Heart right ventricle (tissue), 16 donors: ENCODE measurements at regions not wholly inside any gene's neighbourhood (a gene's known extent, or its start where the extent isn't known, plus 50 kb on each side); places are given as distances from the start of the nearest gene placed in this dataset.

Experiments used
- ATAC-seq, 8 donors: fragments of 200-7000 bp; cut with Tn5 transposase; one replicate each; pipeline ENCODE4 v1.9.1; 2020; ENCODE audit warnings: mild to moderate bottlenecking in 8 of 8, moderate library complexity in 8 of 8, moderate number of reproducible peaks in 1 of 8
- DNase-seq, 2 donors: peaks; one replicate each; pipeline ENCODE4 v3.0.0-alpha.2; 2020
- H3K27ac ChIP-seq, 10 donors: fragments of 200-600 bp; sonication (generic) in 2 of 10; one replicate each; pipeline versions ENCODE4 v1.5.0 to v1.8.0; 2020 to 2022; ENCODE audit warnings: mild to moderate bottlenecking in 3 of 10
- H3K27me3 ChIP-seq, 7 donors: fragments of 200-600 bp; one replicate each; pipeline ENCODE4 v1.8.0; 2021 to 2022; ENCODE audit warnings: mild to moderate bottlenecking in 2 of 7
- H3K36me3 ChIP-seq, 9 donors: fragments of 200-600 bp; sonication (generic) in 1 of 9; one replicate each; pipeline versions ENCODE4 v1.5.0 to v1.8.0; 2020 to 2022; ENCODE audit warnings: mild to moderate bottlenecking in 2 of 9
- H3K4me1 ChIP-seq, 9 donors: fragments of 200-600 bp; sonication (generic) in 1 of 9; one replicate each; pipeline versions ENCODE4 v1.5.0 to v1.8.0; 2020 to 2022; ENCODE audit warnings: mild to moderate bottlenecking in 4 of 9
- H3K4me3 ChIP-seq, 10 donors: fragments of 200-600 bp; sonication (generic) in 2 of 10; one replicate each; pipeline versions ENCODE4 v1.5.0 to v1.8.0; 2020 to 2022; ENCODE audit warnings: mild to moderate bottlenecking in 7 of 10, moderate library complexity in 2 of 10
- H3K9me3 ChIP-seq, 11 donors: fragments of 200-600 bp in 10 of 11; sonication (generic) in 2 of 11; one replicate each; pipeline versions ENCODE4 v1.5.0 to v1.8.0; 2013 to 2022; ENCODE audit warnings: mild to moderate bottlenecking in 2 of 11, control low read depth in 1 of 11, moderate library complexity in 1 of 11
- WGBS, 2 donors: extraction: QIAGEN DNeasy Blood & Tissue Kit; methylation state at CpG; one replicate each; pipeline ENCODE4 v1.1.7; 2013; ENCODE audit warnings: inconsistent platforms in 1 of 2; 5-methylcytosine and 5-hydroxymethylcytosine counted together
- intact Hi-C, 10 donors: fragments of 100-400 bp; cut with DNase I; formaldehyde crosslinking; loops; one replicate each; pipeline versions ENCODE4 v1.11.1 to v1.14.2; 2022
- TF ChIP-seq, protein P1 (sequence below), 9 donors: fragments of 200-600 bp; sonication (generic) in 2 of 9; IDR thresholded peaks; one replicate each; pipeline versions ENCODE4 v1.5.0 to v1.8.0; 2021 to 2022; ENCODE audit warnings: antibody characterized with exemption in 9 of 9, mild to moderate bottlenecking in 5 of 9, moderate library complexity in 1 of 9
- donor health status: Arrhythmogenic right ventricular cardiomyopathy.
- donor health status: ischemic (EF 13 %, LVEDD 7.1; RV severe dilation, severe dysfunction).
- donor health status: healthy with polysubstance abuse.
- donor health status: DM: no; HTN: yes; CAD: no.
- donor health status: DM: no; HTN: no; CAD: no.
- donor health status: ischemic (EF 25% LVEDD 6.9; RV normal size, moderate dysfunction).
- donor health status: ischemic (EF 25% LVEDD 5.7; RV mildly dilated, moderate dysfunction).
- donor health status: healthy.
- donor health status: DM: yes; HTN: yes; CAD: no.
- donor health status: Ischemic cardiomyopathy.
- donor health status: ischemic (EF 35%, LVEDD 5.7; RV mildly dilated, moderate dysfunction).
- donor health status: nonischemic (EF 11% LVEDD 7.7; RV severe dilation, severe dysfunction).
- donor health status: DM: yes; HTN: yes; CAD: no.
- donor health status: PGD.
- donor health status: ischemic (EF 29% LVEDD 5.4; RV normal size, mild dysfunction).
- donor health status: nonischemic (EF 23%, LVEDD 6.1; RV moderate dilation, normal function).

DNA sequence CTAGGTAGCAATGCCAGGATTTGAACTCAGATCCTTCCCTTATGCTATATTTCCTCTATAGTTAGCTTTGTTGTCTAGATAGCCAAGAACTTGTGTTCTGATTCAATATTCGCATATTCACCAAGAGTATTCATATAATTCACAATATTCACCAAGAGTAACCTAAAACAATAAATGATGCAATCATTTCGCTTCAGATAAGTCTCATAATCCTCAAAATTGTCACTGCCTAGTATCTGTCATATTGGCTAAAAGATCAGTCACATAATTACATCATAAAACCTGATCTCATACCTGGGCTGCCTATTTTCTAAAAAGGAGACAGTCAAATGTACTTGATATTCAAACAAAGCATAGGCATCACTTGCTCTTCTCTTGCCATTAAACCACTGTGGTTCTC, 199.7 kb upstream of the CPEB2 start:
- no peaks in the 10 kb centered on the region for H3K36me3 ChIP-seq
- DNase-seq (no peak), ATAC-seq (no peak)
- TF ChIP-seq, protein P1, sequence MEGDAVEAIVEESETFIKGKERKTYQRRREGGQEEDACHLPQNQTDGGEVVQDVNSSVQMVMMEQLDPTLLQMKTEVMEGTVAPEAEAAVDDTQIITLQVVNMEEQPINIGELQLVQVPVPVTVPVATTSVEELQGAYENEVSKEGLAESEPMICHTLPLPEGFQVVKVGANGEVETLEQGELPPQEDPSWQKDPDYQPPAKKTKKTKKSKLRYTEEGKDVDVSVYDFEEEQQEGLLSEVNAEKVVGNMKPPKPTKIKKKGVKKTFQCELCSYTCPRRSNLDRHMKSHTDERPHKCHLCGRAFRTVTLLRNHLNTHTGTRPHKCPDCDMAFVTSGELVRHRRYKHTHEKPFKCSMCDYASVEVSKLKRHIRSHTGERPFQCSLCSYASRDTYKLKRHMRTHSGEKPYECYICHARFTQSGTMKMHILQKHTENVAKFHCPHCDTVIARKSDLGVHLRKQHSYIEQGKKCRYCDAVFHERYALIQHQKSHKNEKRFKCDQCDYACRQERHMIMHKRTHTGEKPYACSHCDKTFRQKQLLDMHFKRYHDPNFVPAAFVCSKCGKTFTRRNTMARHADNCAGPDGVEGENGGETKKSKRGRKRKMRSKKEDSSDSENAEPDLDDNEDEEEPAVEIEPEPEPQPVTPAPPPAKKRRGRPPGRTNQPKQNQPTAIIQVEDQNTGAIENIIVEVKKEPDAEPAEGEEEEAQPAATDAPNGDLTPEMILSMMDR (IDR thresholded peaks at IDR 0.05): no peak
- H3K27ac ChIP-seq: no peak overlapping the region
- intact Hi-C loops: no loop called here
- H3K27me3 ChIP-seq: no peaks in the 10 kb centered on the region
- H3K4me1 ChIP-seq: no peaks in the 10 kb centered on the region
- peaks cover 0 to 16% (median 3%) of the 10 kb centered on the region in 11 donors for H3K9me3 ChIP-seq
- H3K4me3 ChIP-seq: no peak overlapping the region
- WGBS, 2 donors: 85 to 92% methylated on average over 2 of the region's 2 CpGs

DNA sequence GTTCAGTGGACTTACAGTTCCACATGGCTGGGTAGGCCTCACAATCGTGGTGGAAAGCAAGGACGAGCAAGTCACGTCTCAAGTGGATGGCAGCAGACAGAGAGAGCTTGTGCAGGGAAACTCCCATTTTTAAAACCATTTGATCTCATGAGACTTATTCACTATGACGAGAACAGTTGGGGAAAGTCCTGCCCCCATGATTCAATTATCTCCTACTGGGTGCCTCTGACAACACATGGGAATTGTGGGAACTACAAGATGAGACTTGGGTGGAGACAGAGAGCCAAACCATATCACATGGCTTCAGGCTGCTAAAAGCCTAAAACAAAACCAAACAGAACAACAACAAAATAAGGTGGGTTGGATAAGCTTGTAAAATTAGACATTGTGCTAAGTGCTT, 194.4 kb upstream of the CPEB2 start:
- Histone ChIP-seq H3K27me3 (no peaks in the 10 kb centered on the region), H3K27ac (no peak overlapping the region), H3K9me3 (no peaks in the 10 kb centered on the region), H3K36me3 (no peaks in the 10 kb centered on the region), H3K4me3 (no peak overlapping the region), H3K4me1 (peaks cover 0 to 5% (median 0%) of the 10 kb centered on the region in 9 donors)
- intact Hi-C loops: no loop called here
- TF ChIP-seq, protein P1 (IDR thresholded peaks at IDR 0.05): no peak
- DNase-seq (no peak), ATAC-seq (no peak)
- WGBS, 2 donors: 84 to 92% methylated on average over 4 of the region's 4 CpGs

DNA sequence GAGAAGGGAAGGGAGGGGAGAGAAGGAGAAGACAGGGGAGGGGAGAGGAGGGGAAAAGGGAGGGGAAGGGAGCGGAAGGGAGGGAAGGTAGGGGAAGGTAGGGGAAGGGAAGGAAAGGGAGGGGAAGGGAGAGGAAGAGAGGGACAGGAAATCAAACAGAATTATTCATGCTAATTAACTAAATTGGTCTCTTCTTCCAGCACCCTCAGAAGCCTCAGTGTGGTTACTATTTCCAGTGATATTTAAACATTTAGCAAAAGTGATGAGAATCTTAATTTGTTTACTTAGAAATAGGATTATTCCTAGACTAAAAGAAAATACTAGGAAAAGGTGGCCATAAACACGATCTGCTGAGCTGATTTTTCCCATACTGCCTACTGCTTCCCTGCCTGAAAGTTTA, 193.1 kb upstream of the CPEB2 start:
- no peak for ATAC-seq
- TF ChIP-seq, protein P1 (IDR thresholded peaks at IDR 0.05): no peak
- no peak for DNase-seq
- Histone ChIP-seq H3K36me3 (no peaks in the 10 kb centered on the region), H3K27ac (no peak overlapping the region), H3K4me3 (no peak overlapping the region), H3K27me3 (no peaks in the 10 kb centered on the region), H3K4me1 (peaks cover 0 to 5% (median 0%) of the 10 kb centered on the region in 9 donors), H3K9me3 (no peaks in the 10 kb centered on the region)
- intact Hi-C loops: no loop called here
- WGBS, 2 donors: 72 to 91% methylated on average over 2 of the region's 2 CpGs

DNA sequence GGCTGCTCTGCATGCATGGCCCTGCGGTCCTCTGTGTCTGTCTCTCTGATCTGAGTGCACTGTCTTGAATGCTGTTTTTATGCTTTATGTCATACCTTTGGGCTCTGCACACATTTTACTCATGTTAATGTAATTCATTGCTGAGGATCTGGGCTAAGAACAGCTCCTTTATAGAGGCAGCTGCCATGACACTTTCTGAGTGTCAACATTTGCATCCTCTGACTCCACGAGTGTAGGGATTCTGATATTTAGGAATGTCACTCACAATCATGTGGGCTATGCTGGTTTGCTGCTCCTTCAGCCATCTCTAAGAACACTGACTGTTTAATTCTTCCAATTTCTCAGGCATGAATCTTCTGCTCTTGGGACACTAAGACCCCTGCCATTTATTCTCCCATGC, 192.2 kb upstream of the CPEB2 start:
- Histone ChIP-seq H3K4me1 (peaks cover 0 to 5% (median 0%) of the 10 kb centered on the region in 9 donors), H3K27me3 (no peaks in the 10 kb centered on the region), H3K36me3 (no peaks in the 10 kb centered on the region), H3K9me3 (no peaks in the 10 kb centered on the region), H3K4me3 (no peak overlapping the region), H3K27ac (no peak overlapping the region)
- WGBS, 2 donors: 80 to 90% methylated on average over 2 of the region's 2 CpGs
- intact Hi-C loops: no loop called here
- TF ChIP-seq, protein P1 (IDR thresholded peaks at IDR 0.05): no peak
- DNase-seq (no peak), ATAC-seq (no peak)
